ENCODE measurements at regions not wholly inside any gene's neighbourhood (a gene's known extent, or its start where the extent isn't known, plus 50 kb on each side); places are given as distances from the start of the nearest gene placed in this dataset.

DNA sequence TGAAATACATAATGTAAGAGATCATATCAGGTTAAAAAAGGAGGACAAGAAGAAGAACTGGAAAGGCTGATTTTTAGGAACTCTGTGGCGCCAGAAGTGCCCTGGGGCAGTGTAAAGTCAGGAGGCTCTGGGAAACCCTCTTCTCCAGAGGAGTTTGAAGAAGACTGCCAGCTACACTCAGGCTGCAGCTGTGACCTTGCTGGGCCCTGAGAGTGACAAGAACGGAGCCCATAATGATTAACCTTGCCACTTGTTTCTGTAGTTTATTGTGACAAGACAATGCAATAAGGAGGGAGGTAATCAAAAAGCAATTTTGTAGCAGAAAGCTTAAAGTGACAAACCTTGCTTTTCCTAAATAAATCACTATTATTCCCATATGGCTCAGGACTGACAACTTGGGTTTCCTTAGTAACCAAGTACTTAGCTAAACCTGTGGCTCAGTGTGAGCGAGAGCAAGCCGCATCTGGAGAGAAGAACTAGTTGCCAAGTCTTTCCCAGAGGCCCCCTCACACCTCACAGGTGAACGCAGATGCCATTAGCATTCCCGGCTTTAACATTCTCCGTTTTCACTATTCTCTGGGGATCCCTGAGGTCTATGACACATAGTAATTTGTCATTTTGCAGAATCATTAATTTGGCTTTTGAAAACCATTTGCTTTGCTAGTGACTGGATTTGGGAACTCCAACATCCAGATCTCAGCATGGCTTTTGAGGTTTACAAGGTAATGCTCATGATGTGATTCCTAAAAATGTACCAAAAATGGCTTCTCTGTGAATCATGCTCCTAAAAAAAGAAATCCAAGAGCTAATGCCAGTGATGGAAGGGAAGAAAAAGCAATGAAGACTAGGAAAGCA is 115.9 kb downstream of the OMA1 start:
- DNase-seq (no peak), ATAC-seq (ENCODE audit: low read depth in 2 of 2) (no peak)

DNA sequence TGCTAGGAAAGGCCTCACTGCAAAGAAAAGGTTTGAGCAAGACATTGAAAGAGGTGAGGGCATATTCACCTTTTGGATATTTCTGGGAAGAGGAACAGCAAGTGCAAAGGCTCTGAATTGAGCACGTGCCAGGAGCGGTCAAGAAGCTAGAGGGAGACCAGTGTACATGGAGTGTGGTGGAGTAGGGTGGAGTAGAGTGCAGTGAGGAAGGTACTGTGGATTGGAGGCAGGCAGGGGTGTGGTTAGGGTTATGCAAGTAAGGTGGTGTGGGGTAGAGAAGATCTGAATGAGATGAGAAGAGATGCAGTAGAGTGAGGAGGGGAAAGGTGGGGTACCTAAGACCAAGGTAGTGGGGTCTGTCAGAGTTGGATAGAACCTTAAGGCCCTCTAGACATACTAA is 119.6 kb downstream of the OMA1 start:
- Mint-ChIP-seq H3K27ac (no peak overlapping the region), H3K4me3 (no peak overlapping the region), H3K4me1 (no peaks in the 10 kb centered on the region), H3K9me3 (peaks cover 0 to 6% (median 0%) of the 10 kb centered on the region in 7 donors), H3K27me3 (no peaks in the 10 kb centered on the region), H3K36me3 (peaks cover 30 to 32% of the 10 kb centered on the region in 2 donors)
- ATAC-seq (ENCODE audit: low read depth in 2 of 2) (no peak), DNase-seq (no peak)

More for the DNA sequence above, 115.9 kb downstream of the OMA1 start:
- Mint-ChIP-seq H3K27me3 (no peaks in the 10 kb centered on the region), H3K4me1 (no peaks in the 10 kb centered on the region), H3K9me3 (peaks cover 0 to 6% (median 0%) of the 10 kb centered on the region in 7 donors), H3K27ac (no peak overlapping the region), H3K4me3 (no peak overlapping the region), H3K36me3 (peaks cover 26% of the 10 kb centered on the region in 2 donors)

DNA sequence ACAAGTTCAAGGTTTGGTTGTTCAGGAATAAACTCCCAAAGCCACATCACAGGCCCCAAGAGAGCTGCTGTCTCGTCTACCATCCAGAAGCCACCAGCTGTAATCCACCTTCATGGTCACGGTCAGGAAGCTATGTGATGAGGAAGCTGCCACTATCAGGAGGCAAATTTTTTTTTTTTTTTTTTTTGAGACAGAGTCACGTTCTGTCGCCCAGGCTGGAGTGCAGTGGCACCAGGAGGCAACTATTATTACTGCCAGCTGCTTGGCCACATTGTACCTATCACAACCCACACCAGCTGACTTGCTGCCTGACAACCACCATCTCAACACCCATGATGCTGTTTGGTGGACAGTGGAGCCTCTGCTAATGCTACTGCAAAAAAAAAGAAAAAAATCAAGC is 124.1 kb downstream of the OMA1 start:
- no peak for DNase-seq
- Mint-ChIP-seq H3K9me3 (peaks cover 0 to 6% (median 0%) of the 10 kb centered on the region in 7 donors), H3K27me3 (no peaks in the 10 kb centered on the region), H3K36me3 (peaks cover 18 to 21% of the 10 kb centered on the region in 2 donors), H3K4me1 (no peaks in the 10 kb centered on the region), H3K27ac (no peak overlapping the region), H3K4me3 (no peak overlapping the region)
- ATAC-seq (ENCODE audit: low read depth in 2 of 2) = peak in 1 of 2 donors; percentile 25

DNA sequence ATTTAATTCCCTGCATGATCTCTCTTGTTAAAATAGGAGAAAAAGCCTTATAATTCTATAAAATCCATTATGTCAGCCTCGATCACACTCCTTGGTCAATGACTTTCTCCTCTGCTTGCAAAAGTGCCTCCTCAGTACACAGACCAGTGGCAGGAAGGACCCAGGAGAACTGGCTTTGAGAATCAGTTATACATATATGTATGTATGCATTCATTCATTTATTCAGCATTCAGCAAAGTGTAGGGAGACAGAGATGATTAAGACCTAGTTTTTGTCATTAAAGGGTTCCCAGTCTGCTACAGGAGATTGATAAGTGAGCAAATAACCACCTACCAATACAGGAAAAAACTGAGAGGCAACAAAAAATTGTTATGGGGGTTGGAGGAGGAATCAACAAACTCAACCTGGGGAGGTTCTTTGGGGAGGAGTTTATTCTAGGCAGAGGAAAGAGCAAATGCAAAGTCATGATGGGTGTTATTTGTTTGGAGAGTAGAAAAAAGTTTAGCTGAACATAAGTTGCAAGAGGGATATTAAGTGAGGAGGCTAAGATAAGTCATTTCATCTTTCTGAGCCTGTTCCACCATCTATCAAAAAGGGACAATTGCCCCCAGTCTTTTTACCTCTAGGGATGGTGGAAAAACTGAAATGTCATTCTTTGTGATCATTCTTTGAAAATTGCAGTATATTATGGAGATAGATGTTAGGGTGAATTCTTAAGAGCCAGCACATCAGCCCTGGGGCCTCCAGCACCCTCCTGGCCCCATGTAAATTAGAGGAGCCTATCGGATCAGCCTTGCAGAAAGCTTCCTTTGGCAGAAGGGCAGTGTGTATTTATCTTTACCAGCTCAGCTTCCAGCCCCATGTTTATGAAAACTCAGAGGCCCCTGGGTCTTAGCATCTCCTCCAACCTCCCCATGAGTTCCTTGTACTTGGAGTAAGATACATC is 128.0 kb downstream of the OMA1 start:
- Mint-ChIP-seq H3K4me1 (no peaks in the 10 kb centered on the region), H3K9me3 (no peaks in the 10 kb centered on the region), H3K4me3 (no peak overlapping the region)

DNA sequence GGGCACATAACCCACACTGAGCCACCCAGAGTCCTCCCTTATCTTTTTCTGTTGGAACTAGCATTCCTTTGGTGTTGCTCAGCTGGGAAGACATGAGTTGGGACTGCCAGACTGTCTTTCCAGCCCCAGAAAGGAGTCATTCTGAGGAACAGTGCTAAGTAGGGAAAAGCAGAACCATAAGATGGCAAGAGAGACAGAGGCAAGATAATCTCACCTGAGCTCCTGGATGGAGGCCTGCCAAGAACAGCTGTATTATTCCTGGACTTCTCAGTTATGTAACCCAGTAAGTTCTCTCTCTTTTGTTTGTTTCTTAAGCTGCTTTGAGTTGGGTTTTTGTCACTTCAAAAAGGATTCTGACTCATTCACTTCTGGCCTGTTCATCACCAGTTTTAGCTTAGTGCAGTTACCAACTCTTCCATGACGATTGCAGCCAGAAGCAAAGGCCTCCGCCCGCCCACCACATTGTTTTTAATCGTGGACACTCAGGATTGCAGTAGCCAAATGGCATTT is 134.4 kb downstream of the OMA1 start:
- no peak for DNase-seq
- H3K27ac Mint-ChIP-seq = peak overlapping the region in 1 of 6 donors; percentile 28
- H3K27me3 Mint-ChIP-seq = no peaks in the 10 kb centered on the region
- H3K9me3 Mint-ChIP-seq = no peaks in the 10 kb centered on the region
- ATAC-seq (ENCODE audit: low read depth in 2 of 2) = no peak
- no peak overlapping the region for H3K4me3 Mint-ChIP-seq
- peaks cover 0 to 4% of the 10 kb centered on the region in 2 donors for H3K36me3 Mint-ChIP-seq
- no peaks in the 10 kb centered on the region for H3K4me1 Mint-ChIP-seq

More for the DNA sequence above, 128.0 kb downstream of the OMA1 start:
- Mint-ChIP-seq H3K36me3 (no peaks in the 10 kb centered on the region), H3K27me3 (no peaks in the 10 kb centered on the region), H3K27ac (peak overlapping the region in 1 of 6 donors; percentile 13)
- ATAC-seq (ENCODE audit: low read depth in 2 of 2) (no peak), DNase-seq (no peak)

DNA sequence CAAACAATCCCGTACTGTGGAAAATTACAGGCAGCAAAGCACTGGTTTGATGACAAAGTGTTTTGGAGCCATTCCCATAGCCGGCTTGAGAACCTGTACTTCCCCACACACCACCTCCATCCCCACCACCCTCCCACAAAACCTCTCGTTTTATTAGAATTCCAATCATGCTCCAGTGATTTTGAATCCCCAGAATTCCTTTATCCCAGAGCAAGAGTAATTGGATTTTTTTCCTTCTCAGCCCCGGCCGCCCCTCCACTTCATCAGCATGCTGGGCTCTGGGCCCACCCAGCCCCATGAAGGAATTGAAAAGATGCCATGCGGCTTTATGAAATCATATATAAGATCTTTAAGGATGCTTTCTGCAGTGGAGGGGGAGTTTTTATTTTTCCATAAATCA is 136.6 kb downstream of the OMA1 start:
- H3K4me3 Mint-ChIP-seq = no peak overlapping the region
- DNase-seq (no peak), ATAC-seq (ENCODE audit: low read depth in 2 of 2) (no peak)
- H3K9me3 Mint-ChIP-seq = no peaks in the 10 kb centered on the region
- no peak overlapping the region for H3K27ac Mint-ChIP-seq
- H3K36me3 Mint-ChIP-seq = peaks cover 0 to 4% of the 10 kb centered on the region in 2 donors
- no peaks in the 10 kb centered on the region for H3K27me3 Mint-ChIP-seq
- H3K4me1 Mint-ChIP-seq = peaks cover 0 to 4% (median 4%) of the 10 kb centered on the region in 3 donors

DNA sequence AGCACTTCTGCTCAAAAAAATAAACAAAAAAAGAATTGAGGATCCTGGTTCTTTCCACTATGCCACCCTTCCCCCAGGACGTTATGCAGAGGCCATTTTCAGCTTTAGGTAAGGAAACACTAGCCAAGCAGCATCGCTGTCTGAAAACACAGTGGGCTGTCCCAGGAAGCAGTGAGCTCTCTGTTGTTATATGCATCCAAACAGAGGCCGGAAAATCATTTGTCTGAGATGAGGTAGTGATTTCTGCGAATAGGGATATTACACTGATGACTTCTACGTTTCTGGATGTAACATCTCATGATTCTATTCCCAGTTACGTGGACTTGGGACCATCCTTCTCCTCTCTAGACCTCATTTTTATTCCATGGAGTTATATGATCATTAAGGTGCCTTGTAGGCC is 137.2 kb downstream of the OMA1 start:
- no peak overlapping the region for H3K4me3 Mint-ChIP-seq
- peaks cover 0 to 4% of the 10 kb centered on the region in 2 donors for H3K36me3 Mint-ChIP-seq
- peaks cover 0 to 6% (median 4%) of the 10 kb centered on the region in 3 donors for H3K4me1 Mint-ChIP-seq
- DNase-seq (no peak), ATAC-seq (ENCODE audit: low read depth in 2 of 2) (no peak)
- H3K27me3 Mint-ChIP-seq = no peaks in the 10 kb centered on the region
- H3K9me3 Mint-ChIP-seq = no peaks in the 10 kb centered on the region
- H3K27ac Mint-ChIP-seq = no peak overlapping the region

DNA sequence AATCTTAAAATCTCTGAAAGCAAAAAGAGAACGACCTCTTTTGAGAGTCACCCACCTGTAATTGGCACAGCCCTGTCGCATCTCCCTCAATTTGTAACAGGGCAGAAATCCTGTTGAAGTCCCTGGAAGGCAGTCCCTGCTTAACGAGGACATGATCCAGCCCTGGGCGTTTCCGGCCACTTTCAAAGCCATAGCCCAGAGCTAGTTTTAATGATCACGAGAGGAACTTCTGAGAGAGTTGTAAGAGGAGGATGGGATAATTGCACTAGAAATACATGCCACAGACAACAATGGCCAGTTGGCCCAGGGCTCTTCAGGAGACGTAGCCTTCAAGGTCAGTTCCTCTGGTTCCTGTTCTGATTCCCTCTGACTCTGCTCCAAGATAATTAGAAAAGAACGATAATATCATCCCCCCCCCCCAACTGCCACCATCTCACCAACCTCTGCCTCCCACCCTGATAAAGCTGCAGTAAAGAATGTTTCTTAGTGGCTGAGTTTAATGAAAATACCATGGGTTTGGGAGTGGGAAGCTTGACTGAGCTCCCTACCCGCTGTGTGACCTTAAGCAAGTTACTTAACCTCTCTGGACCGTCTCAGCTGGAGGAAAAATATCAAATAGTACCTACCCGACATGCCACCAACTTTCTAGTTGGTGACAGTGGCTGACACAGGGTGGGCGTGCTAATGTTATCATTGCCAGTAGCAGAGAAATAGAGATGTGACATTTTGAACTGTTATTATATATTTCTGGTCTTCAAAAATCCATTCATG is 140.0 kb downstream of the OMA1 start:
- no peaks in the 10 kb centered on the region for H3K27me3 Mint-ChIP-seq
- no peaks in the 10 kb centered on the region for H3K9me3 Mint-ChIP-seq
- H3K4me1 Mint-ChIP-seq = peaks cover 0 to 6% (median 4%) of the 10 kb centered on the region in 3 donors
- H3K36me3 Mint-ChIP-seq = peaks cover 0 to 4% of the 10 kb centered on the region in 2 donors
- no peak overlapping the region for H3K4me3 Mint-ChIP-seq
- no peak for DNase-seq
- no peak overlapping the region for H3K27ac Mint-ChIP-seq
- ATAC-seq (ENCODE audit: low read depth in 2 of 2) = no peak

DNA sequence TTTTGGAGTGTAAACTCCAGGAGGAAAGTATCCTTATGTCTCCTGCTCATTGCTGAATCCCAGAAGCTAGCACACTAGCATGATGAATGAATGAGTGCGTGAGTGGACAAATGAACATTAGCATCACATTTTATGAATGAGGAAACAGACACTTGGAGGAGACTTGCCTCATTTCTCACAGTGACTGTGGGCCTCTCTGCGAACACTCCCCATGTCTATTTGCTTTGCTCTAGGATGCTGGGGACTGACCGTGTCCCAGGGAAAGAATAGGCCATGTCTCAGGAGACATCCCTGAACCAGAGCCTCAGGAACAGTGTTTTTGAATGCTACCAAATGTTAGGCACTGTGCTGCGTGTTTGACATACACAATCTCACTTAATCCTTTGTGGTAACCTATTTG is 140.9 kb downstream of the OMA1 start:
- Mint-ChIP-seq H3K27ac (no peak overlapping the region), H3K4me1 (peaks cover 0 to 6% (median 4%) of the 10 kb centered on the region in 3 donors)
- no peak for DNase-seq

DNA sequence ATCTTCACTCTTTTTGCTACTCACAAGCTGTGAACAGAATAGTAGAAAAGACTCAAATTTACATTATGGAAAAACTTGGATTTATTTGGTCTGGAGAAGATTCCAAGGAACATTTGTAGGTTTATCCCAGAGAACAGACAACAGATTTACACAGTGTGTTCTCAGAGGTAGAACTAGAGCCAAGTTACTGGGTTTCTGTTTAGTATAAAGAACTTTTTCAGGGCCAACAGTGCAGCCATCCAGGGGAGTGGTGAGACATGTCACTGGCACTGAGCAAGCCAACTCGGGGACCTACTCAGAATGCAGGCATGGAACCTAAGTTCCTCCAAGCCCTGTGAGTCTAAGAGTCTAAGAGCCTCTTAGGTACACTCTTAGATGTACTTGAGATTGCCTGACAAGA is 142.6 kb downstream of the OMA1 start:
- peaks cover 0 to 4% of the 10 kb centered on the region in 2 donors for H3K36me3 Mint-ChIP-seq
- H3K4me3 Mint-ChIP-seq = no peak overlapping the region
- H3K27me3 Mint-ChIP-seq = no peaks in the 10 kb centered on the region
- no peaks in the 10 kb centered on the region for H3K9me3 Mint-ChIP-seq
- H3K27ac Mint-ChIP-seq = peak overlapping the region in 1 of 6 donors; percentile 1
- H3K4me1 Mint-ChIP-seq = peaks cover 0 to 6% (median 4%) of the 10 kb centered on the region in 3 donors
- DNase-seq (no peak), ATAC-seq (ENCODE audit: low read depth in 2 of 2) (no peak)

More for the DNA sequence above, 140.9 kb downstream of the OMA1 start:
- Mint-ChIP-seq H3K27me3 (no peaks in the 10 kb centered on the region), H3K9me3 (no peaks in the 10 kb centered on the region), H3K36me3 (peaks cover 0 to 4% of the 10 kb centered on the region in 2 donors), H3K4me3 (no peak overlapping the region)
- no peak for ATAC-seq (ENCODE audit: low read depth in 2 of 2)

DNA sequence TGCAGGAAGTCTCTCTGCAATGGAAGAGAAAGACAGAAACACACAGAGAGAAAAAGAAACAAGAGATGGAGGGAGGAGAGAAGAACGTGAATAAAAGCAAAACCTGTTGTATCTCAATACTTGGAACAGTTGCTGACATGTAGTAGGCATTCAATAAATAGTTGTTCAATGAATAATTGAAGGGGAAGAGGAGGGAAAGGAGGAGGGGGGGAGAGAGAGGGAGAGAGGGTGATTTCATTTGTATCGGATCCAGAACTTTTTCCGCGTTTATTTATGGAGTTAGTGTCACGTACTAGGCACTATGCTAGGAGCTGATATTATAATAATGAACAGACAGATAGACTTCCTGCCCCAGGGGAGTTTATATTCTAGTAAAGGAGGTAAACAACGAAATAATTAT is 144.1 kb downstream of the OMA1 start:
- no peak overlapping the region for H3K4me3 Mint-ChIP-seq
- H3K27me3 Mint-ChIP-seq = no peaks in the 10 kb centered on the region
- DNase-seq (no peak), ATAC-seq (ENCODE audit: low read depth in 2 of 2) (no peak)
- H3K27ac Mint-ChIP-seq = no peak overlapping the region
- peaks cover 0 to 5% of the 10 kb centered on the region in 2 donors for H3K36me3 Mint-ChIP-seq
- H3K9me3 Mint-ChIP-seq = no peaks in the 10 kb centered on the region
- peaks cover 0 to 6% (median 4%) of the 10 kb centered on the region in 3 donors for H3K4me1 Mint-ChIP-seq

DNA sequence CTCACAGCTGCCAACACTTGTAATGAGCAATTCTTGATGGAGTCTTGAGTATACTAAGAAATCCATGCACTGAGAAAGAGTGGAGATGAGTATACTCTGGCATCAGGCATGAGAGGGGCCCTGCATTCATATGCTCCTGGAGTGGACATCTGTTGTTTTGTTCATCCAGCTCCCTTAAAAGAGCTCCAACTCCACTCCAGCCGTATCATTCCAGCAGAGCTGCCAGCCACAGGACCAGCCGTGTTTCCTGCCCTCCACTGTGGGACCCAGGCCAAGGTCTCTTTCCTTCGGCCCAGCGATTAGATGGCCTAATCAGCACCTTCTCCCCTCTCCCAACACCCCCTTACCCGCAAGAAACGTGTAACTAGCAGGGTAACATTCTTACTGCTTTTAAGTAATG is 144.5 kb downstream of the OMA1 start:
- H3K36me3 Mint-ChIP-seq = peaks cover 0 to 6% of the 10 kb centered on the region in 2 donors
- no peak for DNase-seq
- H3K4me1 Mint-ChIP-seq = peaks cover 0 to 6% (median 4%) of the 10 kb centered on the region in 3 donors
- H3K9me3 Mint-ChIP-seq = no peaks in the 10 kb centered on the region
- H3K27ac Mint-ChIP-seq = no peak overlapping the region
- no peak overlapping the region for H3K4me3 Mint-ChIP-seq
- no peaks in the 10 kb centered on the region for H3K27me3 Mint-ChIP-seq
- no peak for ATAC-seq (ENCODE audit: low read depth in 2 of 2)

DNA sequence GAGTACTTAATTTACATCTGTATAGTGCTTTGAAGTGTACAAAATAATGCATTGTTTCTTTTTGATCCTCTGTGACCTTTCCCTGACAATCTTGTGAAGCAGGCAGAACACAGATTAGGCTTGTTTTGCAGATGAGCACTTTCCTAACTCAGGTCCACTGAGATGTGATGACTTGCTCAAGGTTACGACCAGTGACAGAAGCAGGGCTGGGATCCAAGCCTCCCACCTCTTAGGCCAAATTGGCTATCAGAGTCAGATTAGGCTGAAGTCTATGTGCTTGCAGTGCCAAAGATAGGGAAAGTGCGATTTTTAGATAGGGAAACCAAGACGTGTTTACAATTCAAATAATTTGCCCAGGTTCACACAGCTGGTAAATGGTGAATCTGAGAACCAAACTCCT is 147.3 kb downstream of the OMA1 start:
- no peak for DNase-seq
- ATAC-seq (ENCODE audit: low read depth in 2 of 2) = no peak
- H3K9me3 Mint-ChIP-seq = peaks cover 0 to 5% (median 0%) of the 10 kb centered on the region in 7 donors
- peaks cover 0 to 4% (median 0%) of the 10 kb centered on the region in 3 donors for H3K4me1 Mint-ChIP-seq
- H3K27ac Mint-ChIP-seq = no peak overlapping the region
- H3K36me3 Mint-ChIP-seq = peaks cover 0 to 15% of the 10 kb centered on the region in 2 donors
- H3K4me3 Mint-ChIP-seq = no peak overlapping the region
- H3K27me3 Mint-ChIP-seq = no peaks in the 10 kb centered on the region
